ENCODE measurements at regions not wholly inside any gene's neighbourhood (a gene's known extent, or its start where the extent isn't known, plus 50 kb on each side); places are given as distances from the start of the nearest gene placed in this dataset.

- H3K27me3 ChIP-seq (ENCODE audit: insufficient read depth, low read length), result no peaks in the 10 kb centered on the region
- Mint-ChIP-seq H3K36me3 (ENCODE audit: insufficient read depth in 1 of 3, low read depth in 3 of 3) (peaks cover 0 to 3% (median 0%) of the 10 kb centered on the region in 3 experiments; a peak in 3 of 7 replicates), H3K9me3 (peaks cover 4 to 7% of the 10 kb centered on the region in 2 experiments; a peak in 3 of 5 replicates), H3K4me3 (no peak overlapping the region), H3K4me1 (peaks cover 31 to 35% of the 10 kb centered on the region in 2 experiments), H3K27me3 (ENCODE audit: low read depth) (peaks cover 3% of the 10 kb centered on the region), H3K27ac (no peak overlapping the region)
- H4K8ac ChIP-seq (replicated peaks; ENCODE audit: insufficient read length, low read depth, low read length), result no peak overlapping the region
- H2AK5ac ChIP-seq (ENCODE audit: insufficient read length, low read length), result no peak overlapping the region
- H3K9ac ChIP-seq (ENCODE audit: extremely low read depth, insufficient read length, low read length), result no peak overlapping the region
- H3K23ac ChIP-seq (ENCODE audit: insufficient read length, low read depth, low read length), result no peak overlapping the region
- no peaks in the 10 kb centered on the region for H3K23me2 ChIP-seq (ENCODE audit: insufficient read length, low read depth, low read length, poor library complexity, severe bottlenecking)
- H2AFZ ChIP-seq (ENCODE audit: low read length), result no peak overlapping the region
- H3K9me3 ChIP-seq (ENCODE audit: control insufficient read depth, low read depth, low read length), result no peaks in the 10 kb centered on the region
- H2BK15ac ChIP-seq (ENCODE audit: low read depth, low read length), result no peak overlapping the region
- H3T11ph ChIP-seq (ENCODE audit: low read length), result no peak overlapping the region
- no peaks in the 10 kb centered on the region for H4K20me1 ChIP-seq (ENCODE audit: control insufficient read depth, insufficient read depth, insufficient read length)
- H2BK12ac ChIP-seq (ENCODE audit: insufficient read length, low read depth, low read length), result no peak overlapping the region
- no CpG with 5 or more reads among the region's 9 CpGs for WGBS (ENCODE audit: extremely low coverage, insufficient read length, low lambda C conversion rate)
- peaks cover 4% of the 10 kb centered on the region; the same call in 1 of the 2 replicates for H3K4me1 ChIP-seq (ENCODE audit: insufficient read depth, low read length)
- no peak overlapping the region for H3K27ac ChIP-seq (ENCODE audit: insufficient read length, low read depth, low read length)
- no peak overlapping the region for H4K5ac ChIP-seq (ENCODE audit: insufficient read length, low read depth, low read length)
- TF ChIP-seq, protein P1, sequence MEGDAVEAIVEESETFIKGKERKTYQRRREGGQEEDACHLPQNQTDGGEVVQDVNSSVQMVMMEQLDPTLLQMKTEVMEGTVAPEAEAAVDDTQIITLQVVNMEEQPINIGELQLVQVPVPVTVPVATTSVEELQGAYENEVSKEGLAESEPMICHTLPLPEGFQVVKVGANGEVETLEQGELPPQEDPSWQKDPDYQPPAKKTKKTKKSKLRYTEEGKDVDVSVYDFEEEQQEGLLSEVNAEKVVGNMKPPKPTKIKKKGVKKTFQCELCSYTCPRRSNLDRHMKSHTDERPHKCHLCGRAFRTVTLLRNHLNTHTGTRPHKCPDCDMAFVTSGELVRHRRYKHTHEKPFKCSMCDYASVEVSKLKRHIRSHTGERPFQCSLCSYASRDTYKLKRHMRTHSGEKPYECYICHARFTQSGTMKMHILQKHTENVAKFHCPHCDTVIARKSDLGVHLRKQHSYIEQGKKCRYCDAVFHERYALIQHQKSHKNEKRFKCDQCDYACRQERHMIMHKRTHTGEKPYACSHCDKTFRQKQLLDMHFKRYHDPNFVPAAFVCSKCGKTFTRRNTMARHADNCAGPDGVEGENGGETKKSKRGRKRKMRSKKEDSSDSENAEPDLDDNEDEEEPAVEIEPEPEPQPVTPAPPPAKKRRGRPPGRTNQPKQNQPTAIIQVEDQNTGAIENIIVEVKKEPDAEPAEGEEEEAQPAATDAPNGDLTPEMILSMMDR (conservative IDR thresholded peaks at IDR 0.05), result no peak
- no peak overlapping the region for H3K4me2 ChIP-seq (ENCODE audit: insufficient read depth, insufficient read length, low read length)
- H2BK20ac ChIP-seq (ENCODE audit: low read depth, low read length, poor library complexity, severe bottlenecking), result no peak overlapping the region
- no peak overlapping the region for H3K4ac ChIP-seq (ENCODE audit: low read depth, low read length)
- no peaks in the 10 kb centered on the region for H3K79me2 ChIP-seq (ENCODE audit: insufficient read depth, low read length)
- no peak overlapping the region for H2BK120ac ChIP-seq (ENCODE audit: low read depth, low read length, poor library complexity, severe bottlenecking)
- H3K56ac ChIP-seq (ENCODE audit: insufficient read length, low read depth, low read length), result no peak overlapping the region
- no peaks in the 10 kb centered on the region for H3K79me1 ChIP-seq (ENCODE audit: insufficient read depth, low read depth, low read length, poor library complexity, severe bottlenecking)
- no peak overlapping the region for H3K18ac ChIP-seq (ENCODE audit: insufficient read length, low read depth, low read length)
- H4K91ac ChIP-seq (ENCODE audit: insufficient read length, low read depth, low read length), result no peak overlapping the region
- no peak overlapping the region; the same call in 1 of the 2 replicates for H3K14ac ChIP-seq (ENCODE audit: insufficient read depth, low read length)
- H2BK5ac ChIP-seq (ENCODE audit: insufficient read length, low read length), result no peak overlapping the region
- DNase-seq, result no peak
These were observed 102.8 kb upstream of the TMEM18 start for GRCh38 chr2:780002-780401.

Data from H9 (cell line).